ENCODE measurements at regions not wholly inside any gene's neighbourhood (a gene's known extent, or its start where the extent isn't known, plus 50 kb on each side); places are given as distances from the start of the nearest gene placed in this dataset.

DNA sequence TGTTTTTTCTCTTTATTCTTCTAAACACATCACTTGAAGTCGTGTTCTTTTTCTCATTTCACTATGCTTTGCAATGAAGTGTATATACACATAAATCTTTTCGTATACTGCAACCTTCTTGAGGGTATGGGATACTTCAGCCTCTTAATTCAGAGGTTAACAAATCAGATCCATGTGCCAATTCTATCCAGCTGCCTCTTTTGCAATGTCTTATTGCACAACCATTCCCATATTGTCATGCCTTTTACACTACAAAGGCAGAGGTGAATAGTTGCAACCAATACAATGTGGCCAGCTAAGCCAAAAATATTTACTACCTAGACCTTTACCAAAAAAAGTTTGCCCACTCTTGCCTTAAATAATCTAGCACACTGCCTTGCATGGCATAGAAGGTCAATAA is 224.5 kb upstream of the FOXG1 start:
- no peak overlapping the region for H3K27ac ChIP-seq (ENCODE audit: low read depth in 1 of 3, low read length in 2 of 3)
- no peak for FAIRE-seq
- no peak for DNase-seq

DNA sequence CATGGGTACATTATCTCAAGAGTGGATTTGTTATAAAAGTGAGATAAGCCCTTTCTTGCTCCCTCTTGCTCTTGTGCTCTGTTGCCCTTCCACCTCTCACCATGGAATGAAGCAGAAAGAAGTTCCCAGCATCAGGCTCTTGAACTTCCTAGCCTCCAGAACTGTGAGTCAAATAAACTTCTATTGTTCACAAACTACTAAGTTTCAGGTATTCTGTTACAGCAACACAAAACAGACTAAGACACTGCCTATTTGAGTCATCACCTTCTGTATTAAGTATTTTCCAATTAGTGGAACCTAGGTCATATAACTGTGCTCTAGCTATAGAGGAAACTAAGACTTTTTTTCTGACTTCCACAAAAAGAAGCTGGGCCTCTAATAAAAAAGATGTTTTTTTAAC is 201.2 kb upstream of the FOXG1 start:
- Histone ChIP-seq H3K27ac (ENCODE audit: low read depth in 1 of 3, low read length in 2 of 3) (no peak overlapping the region), H3K4me3 (ENCODE audit: low read depth in 1 of 3, low read length in 3 of 3) (no peak overlapping the region), H3K4me1 (ENCODE audit: control insufficient read depth in 3 of 3, insufficient read depth in 2 of 3, low read depth in 1 of 3, low read length in 2 of 3) (no peaks in the 10 kb centered on the region), H3K36me3 (ENCODE audit: control insufficient read depth in 3 of 3, insufficient read depth in 2 of 3, low read depth in 1 of 3, low read length in 3 of 3) (no peaks in the 10 kb centered on the region), H3K9me3 (ENCODE audit: control insufficient read depth in 2 of 2, insufficient read depth in 1 of 2, low read depth in 1 of 2, low read length in 1 of 2) (no peaks in the 10 kb centered on the region), H3K27me3 (ENCODE audit: control insufficient read depth in 3 of 3, insufficient read depth in 3 of 3, low read length in 3 of 3) (no peaks in the 10 kb centered on the region)
- FAIRE-seq, result no peak
- DNase-seq, result no peak

More for the DNA sequence above, 224.5 kb upstream of the FOXG1 start:
- Histone ChIP-seq H3K4me3 (ENCODE audit: low read depth in 1 of 3, low read length in 3 of 3) (no peak overlapping the region), H3K4me1 (ENCODE audit: control insufficient read depth in 3 of 3, insufficient read depth in 2 of 3, low read depth in 1 of 3, low read length in 2 of 3) (no peaks in the 10 kb centered on the region), H3K27me3 (ENCODE audit: control insufficient read depth in 3 of 3, insufficient read depth in 3 of 3, low read length in 3 of 3) (no peaks in the 10 kb centered on the region), H3K36me3 (ENCODE audit: control insufficient read depth in 3 of 3, insufficient read depth in 2 of 3, low read depth in 1 of 3, low read length in 3 of 3) (no peaks in the 10 kb centered on the region), H3K9me3 (ENCODE audit: control insufficient read depth in 2 of 2, insufficient read depth in 1 of 2, low read depth in 1 of 2, low read length in 1 of 2) (peaks cover 0 to 18% of the 10 kb centered on the region in 2 donors)
- WGBS, 3 donors, result 64 to 67% (median 65%) methylated on average over 2 of the region's 2 CpGs

DNA sequence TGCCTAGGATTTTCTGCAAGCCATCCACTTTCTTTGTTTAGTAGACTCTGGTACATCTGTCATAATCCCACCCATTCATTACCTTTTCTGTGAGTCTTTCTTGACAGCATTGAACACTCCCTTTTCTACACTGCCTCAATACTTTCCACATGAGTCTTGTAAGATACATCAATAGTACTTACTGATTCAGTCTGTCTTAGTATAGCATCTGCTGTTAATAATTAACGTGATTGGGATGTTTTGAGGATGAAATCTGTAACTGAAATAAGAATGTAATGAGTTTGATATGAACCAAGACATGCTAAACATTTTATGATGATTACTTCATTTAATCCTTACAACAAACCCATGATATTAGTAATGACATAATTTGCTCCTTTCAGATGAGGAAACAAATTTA is 196.2 kb upstream of the FOXG1 start:
- Histone ChIP-seq H3K4me3 (ENCODE audit: low read depth in 1 of 3, low read length in 3 of 3) (no peak overlapping the region), H3K27ac (ENCODE audit: low read depth in 1 of 3, low read length in 2 of 3) (no peak overlapping the region), H3K36me3 (ENCODE audit: control insufficient read depth in 3 of 3, insufficient read depth in 2 of 3, low read depth in 1 of 3, low read length in 3 of 3) (no peaks in the 10 kb centered on the region), H3K27me3 (ENCODE audit: control insufficient read depth in 3 of 3, insufficient read depth in 3 of 3, low read length in 3 of 3) (no peaks in the 10 kb centered on the region), H3K9me3 (ENCODE audit: control insufficient read depth in 2 of 2, insufficient read depth in 1 of 2, low read depth in 1 of 2, low read length in 1 of 2) (peaks cover 0 to 10% of the 10 kb centered on the region in 2 donors), H3K4me1 (ENCODE audit: control insufficient read depth in 3 of 3, insufficient read depth in 2 of 3, low read depth in 1 of 3, low read length in 2 of 3) (no peaks in the 10 kb centered on the region)
- FAIRE-seq, result no peak
- WGBS, 3 donors, result 12 to 32% (median 20%) methylated on average over 1 of the region's 1 CpG
- DNase-seq, result no peak

DNA sequence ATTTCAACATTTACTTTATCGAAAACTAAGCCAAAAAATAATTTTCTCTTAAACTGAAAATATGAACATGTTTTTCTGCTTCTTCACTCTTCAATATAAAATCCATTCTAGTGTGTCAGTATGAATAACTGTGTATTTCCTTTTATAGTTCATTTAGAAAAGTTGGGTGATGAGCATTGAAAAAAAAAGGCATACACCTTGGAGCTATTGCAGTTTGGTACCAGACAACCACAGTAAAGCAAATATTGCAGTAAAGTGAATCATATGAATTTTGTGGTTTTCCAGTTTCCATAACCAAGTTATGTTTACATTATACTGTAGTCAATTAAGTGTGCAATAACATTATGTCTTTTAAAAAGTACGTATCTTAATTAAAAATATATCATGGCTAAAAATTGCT is 195.0 kb upstream of the FOXG1 start:
- H3K27me3 ChIP-seq (ENCODE audit: control insufficient read depth in 3 of 3, insufficient read depth in 3 of 3, low read length in 3 of 3), result no peaks in the 10 kb centered on the region
- WGBS, 3 donors, result 89 to 91% (median 91%) methylated on average over 2 of the region's 2 CpGs
- H3K4me1 ChIP-seq (ENCODE audit: control insufficient read depth in 3 of 3, insufficient read depth in 2 of 3, low read depth in 1 of 3, low read length in 2 of 3), result no peaks in the 10 kb centered on the region
- H3K4me3 ChIP-seq (ENCODE audit: low read depth in 1 of 3, low read length in 3 of 3), result no peak overlapping the region
- H3K9me3 ChIP-seq (ENCODE audit: control insufficient read depth in 2 of 2, insufficient read depth in 1 of 2, low read depth in 1 of 2, low read length in 1 of 2), result peaks cover 0 to 10% of the 10 kb centered on the region in 2 donors
- no peak overlapping the region for H3K27ac ChIP-seq (ENCODE audit: low read depth in 1 of 3, low read length in 2 of 3)
- FAIRE-seq (no peak), DNase-seq (no peak)
- no peaks in the 10 kb centered on the region for H3K36me3 ChIP-seq (ENCODE audit: control insufficient read depth in 3 of 3, insufficient read depth in 2 of 3, low read depth in 1 of 3, low read length in 3 of 3)

DNA sequence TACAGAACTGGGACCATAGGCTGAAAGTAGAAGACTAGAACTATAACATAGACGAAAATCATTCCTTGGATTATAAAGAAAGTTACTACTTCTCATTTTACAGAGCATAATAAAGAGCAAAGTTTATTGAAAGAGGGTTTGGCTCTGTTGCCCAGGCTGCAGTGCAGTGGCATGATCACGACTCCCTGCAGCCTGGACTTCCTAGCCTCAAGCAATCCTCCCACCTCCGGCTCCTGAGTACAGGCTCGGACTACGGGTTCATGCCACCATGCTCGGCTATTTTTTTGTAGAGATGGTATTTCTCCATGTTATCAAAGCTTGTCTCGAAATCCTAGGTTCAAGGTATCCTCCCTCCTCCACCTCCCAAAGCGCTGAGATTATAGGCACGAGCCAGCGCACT is 190.1 kb upstream of the FOXG1 start:
- Histone ChIP-seq H3K27me3 (ENCODE audit: control insufficient read depth in 3 of 3, insufficient read depth in 3 of 3, low read length in 3 of 3) (no peaks in the 10 kb centered on the region), H3K9me3 (ENCODE audit: control insufficient read depth in 2 of 2, insufficient read depth in 1 of 2, low read depth in 1 of 2, low read length in 1 of 2) (peaks cover 0 to 10% of the 10 kb centered on the region in 2 donors), H3K36me3 (ENCODE audit: control insufficient read depth in 3 of 3, insufficient read depth in 2 of 3, low read depth in 1 of 3, low read length in 3 of 3) (no peaks in the 10 kb centered on the region), H3K4me3 (ENCODE audit: low read depth in 1 of 3, low read length in 3 of 3) (no peak overlapping the region), H3K4me1 (ENCODE audit: control insufficient read depth in 3 of 3, insufficient read depth in 2 of 3, low read depth in 1 of 3, low read length in 2 of 3) (no peaks in the 10 kb centered on the region), H3K27ac (ENCODE audit: low read depth in 1 of 3, low read length in 2 of 3) (no peak overlapping the region)
- 77 to 83% (median 78%) methylated on average over 10 of the region's 10 CpGs for WGBS, 3 donors
- DNase-seq, result no peak
- FAIRE-seq, result no peak

DNA sequence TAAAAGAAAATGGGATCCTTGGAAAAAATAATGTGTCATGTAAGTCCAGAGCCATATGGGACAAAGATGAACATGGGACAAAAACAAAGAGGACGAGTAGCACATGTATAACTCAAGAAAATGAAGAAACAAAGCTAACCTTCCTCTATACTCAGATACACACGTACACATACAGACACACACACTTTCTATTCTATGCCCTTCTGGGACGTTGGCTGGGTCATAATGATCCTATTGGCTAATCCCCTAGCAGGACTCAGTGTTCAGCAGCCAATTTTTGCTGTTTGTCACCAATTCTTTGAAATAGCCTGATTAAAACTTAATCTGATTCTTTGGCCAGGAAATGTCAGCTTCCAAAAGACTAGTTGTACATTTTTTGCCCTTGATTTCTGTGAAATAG is 189.4 kb upstream of the FOXG1 start:
- H3K36me3 ChIP-seq (ENCODE audit: control insufficient read depth in 3 of 3, insufficient read depth in 2 of 3, low read depth in 1 of 3, low read length in 3 of 3), result no peaks in the 10 kb centered on the region
- 41 to 65% (median 50%) methylated on average over 3 of the region's 3 CpGs for WGBS, 3 donors
- peaks cover 0 to 10% of the 10 kb centered on the region in 2 donors for H3K9me3 ChIP-seq (ENCODE audit: control insufficient read depth in 2 of 2, insufficient read depth in 1 of 2, low read depth in 1 of 2, low read length in 1 of 2)
- H3K4me3 ChIP-seq (ENCODE audit: low read depth in 1 of 3, low read length in 3 of 3), result no peak overlapping the region
- no peak for FAIRE-seq
- no peaks in the 10 kb centered on the region for H3K4me1 ChIP-seq (ENCODE audit: control insufficient read depth in 3 of 3, insufficient read depth in 2 of 3, low read depth in 1 of 3, low read length in 2 of 3)
- no peak for DNase-seq
- H3K27me3 ChIP-seq (ENCODE audit: control insufficient read depth in 3 of 3, insufficient read depth in 3 of 3, low read length in 3 of 3), result no peaks in the 10 kb centered on the region
- H3K27ac ChIP-seq (ENCODE audit: low read depth in 1 of 3, low read length in 2 of 3), result no peak overlapping the region

DNA sequence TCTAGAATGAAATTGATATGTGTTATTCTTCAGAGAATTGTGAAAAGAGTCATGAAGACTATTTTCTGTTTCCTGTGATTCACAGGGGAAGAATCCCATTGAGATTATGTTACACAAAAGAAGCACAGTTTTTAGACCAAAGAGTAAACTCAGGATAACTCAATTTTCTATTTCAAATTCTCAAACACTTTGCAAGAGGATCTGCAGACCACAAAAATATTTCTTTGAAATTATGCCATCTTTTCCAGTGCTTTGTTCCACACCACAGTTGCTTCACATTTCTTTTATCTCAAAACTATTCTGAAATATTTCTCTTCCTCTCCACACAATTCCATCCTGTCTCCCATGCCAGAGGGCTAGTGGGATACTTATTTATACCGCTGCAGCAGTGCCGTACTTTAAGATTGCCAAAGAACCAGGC is 188.9 kb upstream of the FOXG1 start:
- Histone ChIP-seq H3K9me3 (ENCODE audit: control insufficient read depth in 2 of 2, insufficient read depth in 1 of 2, low read depth in 1 of 2, low read length in 1 of 2) (peaks cover 0 to 6% of the 10 kb centered on the region in 2 donors), H3K4me1 (ENCODE audit: control insufficient read depth in 3 of 3, insufficient read depth in 2 of 3, low read depth in 1 of 3, low read length in 2 of 3) (no peaks in the 10 kb centered on the region), H3K4me3 (ENCODE audit: low read depth in 1 of 3, low read length in 3 of 3) (no peak overlapping the region), H3K27me3 (ENCODE audit: control insufficient read depth in 3 of 3, insufficient read depth in 3 of 3, low read length in 3 of 3) (no peaks in the 10 kb centered on the region), H3K27ac (ENCODE audit: low read depth in 1 of 3, low read length in 2 of 3) (no peak overlapping the region), H3K36me3 (ENCODE audit: control insufficient read depth in 3 of 3, insufficient read depth in 2 of 3, low read depth in 1 of 3, low read length in 3 of 3) (no peaks in the 10 kb centered on the region)
- WGBS, 3 donors, result 82 to 84% (median 83%) methylated on average over 2 of the region's 2 CpGs
- no peak for FAIRE-seq
- DNase-seq, result no peak

DNA sequence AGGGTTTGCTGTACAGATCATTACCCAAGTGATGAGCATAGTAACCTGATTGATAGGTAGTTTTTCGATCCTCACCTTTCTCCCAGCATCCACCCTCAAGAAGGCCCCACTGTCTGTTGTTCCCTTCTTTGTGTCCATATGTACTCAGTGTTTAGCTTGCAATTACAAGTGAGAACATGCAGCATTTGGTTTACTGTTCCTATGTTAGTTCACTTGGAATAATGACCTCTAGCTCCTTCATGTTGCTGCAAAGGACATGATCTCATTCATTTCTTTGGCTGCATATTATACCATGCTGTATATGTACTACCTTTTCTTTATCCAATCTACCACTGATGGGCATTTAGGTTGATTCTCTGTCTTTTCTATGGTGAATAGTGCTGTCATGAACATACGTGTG is 181.6 kb upstream of the FOXG1 start:
- Histone ChIP-seq H3K27me3 (ENCODE audit: control insufficient read depth in 3 of 3, insufficient read depth in 3 of 3, low read length in 3 of 3) (no peaks in the 10 kb centered on the region), H3K4me3 (ENCODE audit: low read depth in 1 of 3, low read length in 3 of 3) (no peak overlapping the region), H3K36me3 (ENCODE audit: control insufficient read depth in 3 of 3, insufficient read depth in 2 of 3, low read depth in 1 of 3, low read length in 3 of 3) (no peaks in the 10 kb centered on the region), H3K4me1 (ENCODE audit: control insufficient read depth in 3 of 3, insufficient read depth in 2 of 3, low read depth in 1 of 3, low read length in 2 of 3) (no peaks in the 10 kb centered on the region), H3K9me3 (ENCODE audit: control insufficient read depth in 2 of 2, insufficient read depth in 1 of 2, low read depth in 1 of 2, low read length in 1 of 2) (no peaks in the 10 kb centered on the region), H3K27ac (ENCODE audit: low read depth in 1 of 3, low read length in 2 of 3) (no peak overlapping the region)
- no peak for FAIRE-seq
- 66 to 83% (median 72%) methylated on average over 2 of the region's 2 CpGs for WGBS, 3 donors
- no peak for DNase-seq

DNA sequence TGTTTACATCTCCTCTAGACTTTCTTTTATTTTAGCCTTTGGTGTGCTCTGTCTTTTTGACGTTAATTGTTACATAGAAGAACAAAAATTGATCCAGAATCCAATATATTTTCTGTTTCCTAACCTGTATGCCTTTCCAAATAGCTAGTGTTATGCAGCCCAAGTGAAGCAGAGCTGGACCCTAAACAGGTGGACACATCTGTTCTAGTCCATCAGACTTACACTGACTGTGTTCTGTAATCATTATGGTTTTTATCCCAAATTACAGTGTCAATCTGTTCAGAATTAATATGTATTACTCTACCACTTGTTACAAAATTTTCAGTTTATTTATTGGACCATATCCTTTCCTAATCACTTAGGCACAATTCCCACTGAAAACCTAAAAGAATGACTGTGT is 176.8 kb upstream of the FOXG1 start:
- DNase-seq, result no peak
- Histone ChIP-seq H3K27me3 (ENCODE audit: control insufficient read depth in 3 of 3, insufficient read depth in 3 of 3, low read length in 3 of 3) (no peaks in the 10 kb centered on the region), H3K27ac (ENCODE audit: low read depth in 1 of 3, low read length in 2 of 3) (no peak overlapping the region), H3K4me1 (ENCODE audit: control insufficient read depth in 3 of 3, insufficient read depth in 2 of 3, low read depth in 1 of 3, low read length in 2 of 3) (no peaks in the 10 kb centered on the region), H3K9me3 (ENCODE audit: control insufficient read depth in 2 of 2, insufficient read depth in 1 of 2, low read depth in 1 of 2, low read length in 1 of 2) (no peaks in the 10 kb centered on the region), H3K4me3 (ENCODE audit: low read depth in 1 of 3, low read length in 3 of 3) (no peak overlapping the region), H3K36me3 (ENCODE audit: control insufficient read depth in 3 of 3, insufficient read depth in 2 of 3, low read depth in 1 of 3, low read length in 3 of 3) (no peaks in the 10 kb centered on the region)
- FAIRE-seq, result no peak
- WGBS, 3 donors, result 40 to 69% (median 46%) methylated on average over 1 of the region's 1 CpG
